ENCODE measurements at regions not wholly inside any gene's neighbourhood (a gene's known extent, or its start where the extent isn't known, plus 50 kb on each side); places are given as distances from the start of the nearest gene placed in this dataset.

- H3K36me3 Mint-ChIP-seq (ENCODE audit: low read depth, unreplicated experiment) = peaks cover 5% of the 10 kb centered on the region
- Histone ChIP-seq H2AFZ (ENCODE audit: low read depth, low read length) (no peak overlapping the region), H3K4me3 (ENCODE audit: insufficient read depth, low read depth, low read length) (no peak overlapping the region), H3K36me3 (ENCODE audit: insufficient read depth, low read length) (no peaks in the 10 kb centered on the region), H3K9me3 (ENCODE audit: insufficient read depth, low read depth, low read length) (no peaks in the 10 kb centered on the region), H3K4me2 (ENCODE audit: low read length) (no peak overlapping the region), H3K9ac (ENCODE audit: low read length) (no peak overlapping the region), H3K27me3 (ENCODE audit: insufficient read depth, low read length) (no peaks in the 10 kb centered on the region), H3K27ac (ENCODE audit: low read depth, low read length) (no peak overlapping the region), H4K20me1 (ENCODE audit: insufficient read depth, low read length) (peaks cover 71% of the 10 kb centered on the region), H3K4me1 (ENCODE audit: insufficient read depth, low read length) (peaks cover 18% of the 10 kb centered on the region), H3K79me2 (ENCODE audit: insufficient read depth, low read length) (no peaks in the 10 kb centered on the region)
- FAIRE-seq (no peak), DNase-seq (ENCODE audit: low read depth) (peak; percentile 19)
- H3K27ac Mint-ChIP-seq (ENCODE audit: unreplicated experiment) = no peak overlapping the region
- no peak overlapping the region for H3K4me3 Mint-ChIP-seq (ENCODE audit: unreplicated experiment)
- H3K9me3 Mint-ChIP-seq (ENCODE audit: unreplicated experiment) = no peaks in the 10 kb centered on the region
- TF ChIP-seq EZH2 (IDR thresholded peaks at IDR 0.05; ENCODE audit: insufficient read depth, low read length) (no peak), CTCF (IDR thresholded peaks at IDR 0.05; ENCODE audit: insufficient read depth, low read depth, low read length) (no peak)
- H3K27me3 Mint-ChIP-seq (ENCODE audit: low read depth, unreplicated experiment) = peaks cover 34% of the 10 kb centered on the region
- peaks cover 12% of the 10 kb centered on the region for H3K4me1 Mint-ChIP-seq (ENCODE audit: low read depth, unreplicated experiment)
These were observed 86.7 kb upstream of the GSE1 start for GRCh38 chr16:85526185-85526974.

GRCh38 chr16:85527042-85527766 is 85.9 kb upstream of the GSE1 start:
- H4K20me1 ChIP-seq (ENCODE audit: insufficient read depth, low read length) = peaks cover 76% of the 10 kb centered on the region
- H3K36me3 ChIP-seq (ENCODE audit: insufficient read depth, low read length) = no peaks in the 10 kb centered on the region
- H3K4me1 ChIP-seq (ENCODE audit: insufficient read depth, low read length) = peaks cover 18% of the 10 kb centered on the region
- FAIRE-seq = no peak
- H3K27ac Mint-ChIP-seq (ENCODE audit: unreplicated experiment) = no peak overlapping the region
- no peaks in the 10 kb centered on the region for H3K27me3 ChIP-seq (ENCODE audit: insufficient read depth, low read length)
- H3K36me3 Mint-ChIP-seq (ENCODE audit: low read depth, unreplicated experiment) = peaks cover 5% of the 10 kb centered on the region
- no peaks in the 10 kb centered on the region for H3K79me2 ChIP-seq (ENCODE audit: insufficient read depth, low read length)
- H3K27ac ChIP-seq (ENCODE audit: low read depth, low read length) = no peak overlapping the region
- no peak overlapping the region for H3K4me3 Mint-ChIP-seq (ENCODE audit: unreplicated experiment)
- H3K9me3 ChIP-seq (ENCODE audit: insufficient read depth, low read depth, low read length) = no peaks in the 10 kb centered on the region
- no peak overlapping the region for H2AFZ ChIP-seq (ENCODE audit: low read depth, low read length)
- H3K27me3 Mint-ChIP-seq (ENCODE audit: low read depth, unreplicated experiment) = peaks cover 36% of the 10 kb centered on the region
- H3K9me3 Mint-ChIP-seq (ENCODE audit: unreplicated experiment) = no peaks in the 10 kb centered on the region
- H3K4me1 Mint-ChIP-seq (ENCODE audit: low read depth, unreplicated experiment) = peaks cover 12% of the 10 kb centered on the region
- no peak for DNase-seq (ENCODE audit: low read depth)
- H3K9ac ChIP-seq (ENCODE audit: low read length) = no peak overlapping the region
- no peak overlapping the region for H3K4me3 ChIP-seq (ENCODE audit: insufficient read depth, low read depth, low read length)
- TF ChIP-seq CTCF (IDR thresholded peaks at IDR 0.05; ENCODE audit: insufficient read depth, low read depth, low read length) = no peak
- no peak for TF ChIP-seq EZH2 (IDR thresholded peaks at IDR 0.05; ENCODE audit: insufficient read depth, low read length)
- no peak overlapping the region for H3K4me2 ChIP-seq (ENCODE audit: low read length)
